Stimulated activated CD4-positive, alpha-beta T cell treated with anti-CD3 and anti-CD28 coated beads, Interleukin-15, amount 100 ng/mL, for 24 hours (primary cell): ENCODE measurements at regions not wholly inside any gene's neighbourhood (a gene's known extent, or its start where the extent isn't known, plus 50 kb on each side); places are given as distances from the start of the nearest gene placed in this dataset.

Experiments
- DNase-seq: peaks from one replicate; pipeline ENCODE4 v3.0.0-alpha.2; 2020

- DNase-seq: no peak
Observed at GRCh38 chr7:98514211-98515031, 102.7 kb upstream of the NPTX2 start.

DNA sequence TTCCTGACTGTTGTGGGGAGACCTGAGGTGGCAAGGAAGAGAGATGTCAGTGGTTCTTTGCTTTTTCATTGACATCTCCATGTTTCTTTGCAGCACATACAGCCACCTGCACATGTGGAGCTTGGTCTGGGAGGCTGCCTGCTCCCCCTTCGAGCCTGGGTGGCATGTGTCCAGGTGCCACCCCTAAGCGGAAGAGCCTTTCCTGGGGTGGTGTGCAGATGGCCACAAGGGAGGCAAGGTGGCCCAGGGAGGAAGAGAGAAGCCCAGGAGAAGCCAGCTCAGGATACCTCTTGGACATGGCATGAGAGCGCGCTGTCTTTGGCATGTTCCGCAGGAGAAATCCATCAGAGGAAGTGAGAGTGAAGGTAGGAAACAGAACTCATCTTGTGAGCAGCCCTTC lies 105.9 kb upstream of the NPTX2 start:
- no peak for DNase-seq

- no peak for DNase-seq
Observed at GRCh38 chr7:98509836-98510235, 107.2 kb upstream of the NPTX2 start.

- DNase-seq: no peak
Observed at GRCh38 chr7:98506471-98506870, 105.6 kb upstream of the BAIAP2L1 start.

- no peak for DNase-seq
Observed at GRCh38 chr7:98500764-98501163, 99.9 kb upstream of the BAIAP2L1 start.

- no peak for DNase-seq
Observed at GRCh38 chr7:98496618-98497017, 95.7 kb upstream of the BAIAP2L1 start.

DNA sequence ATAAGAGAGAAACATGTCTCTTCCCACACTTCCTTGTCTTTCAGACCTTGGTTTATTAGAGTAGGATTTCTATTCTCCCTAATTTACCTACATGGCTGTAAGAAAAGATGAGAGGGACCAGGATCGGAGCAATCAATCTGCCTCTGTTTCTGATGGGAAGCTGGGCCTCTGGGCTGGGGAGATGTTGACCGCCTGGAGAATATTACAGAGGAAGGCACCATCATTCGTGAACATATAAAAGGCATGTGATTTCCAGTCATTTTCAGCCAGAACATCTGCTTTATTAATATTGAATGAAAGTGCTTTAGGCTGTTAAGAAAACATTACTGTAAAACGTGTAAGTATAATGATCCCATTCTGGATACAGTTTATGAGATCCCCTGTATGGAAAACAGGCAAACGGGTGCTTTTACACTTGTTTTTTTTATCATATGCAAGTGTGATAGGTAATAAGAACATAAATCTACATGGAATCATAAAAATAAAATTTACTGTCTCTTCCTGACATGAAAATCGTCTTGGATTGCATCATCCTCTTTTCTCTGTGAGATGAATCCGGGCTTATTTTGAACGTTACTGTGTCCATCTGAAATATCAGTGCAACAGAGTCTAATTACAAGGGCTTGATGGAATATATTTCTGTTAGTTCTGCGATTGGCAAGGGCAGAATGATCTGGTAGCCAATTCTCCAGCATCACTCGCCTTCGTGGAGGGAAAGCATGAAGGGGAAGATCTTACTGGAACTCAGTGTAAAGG lies 94.5 kb upstream of the BAIAP2L1 start:
- no peak for DNase-seq

GRCh38 chr7:98493030-98493778 lies 92.3 kb upstream of the BAIAP2L1 start:
- DNase-seq: no peak

GRCh38 chr7:98488167-98488566 lies 87.3 kb upstream of the BAIAP2L1 start:
- DNase-seq: no peak

DNA sequence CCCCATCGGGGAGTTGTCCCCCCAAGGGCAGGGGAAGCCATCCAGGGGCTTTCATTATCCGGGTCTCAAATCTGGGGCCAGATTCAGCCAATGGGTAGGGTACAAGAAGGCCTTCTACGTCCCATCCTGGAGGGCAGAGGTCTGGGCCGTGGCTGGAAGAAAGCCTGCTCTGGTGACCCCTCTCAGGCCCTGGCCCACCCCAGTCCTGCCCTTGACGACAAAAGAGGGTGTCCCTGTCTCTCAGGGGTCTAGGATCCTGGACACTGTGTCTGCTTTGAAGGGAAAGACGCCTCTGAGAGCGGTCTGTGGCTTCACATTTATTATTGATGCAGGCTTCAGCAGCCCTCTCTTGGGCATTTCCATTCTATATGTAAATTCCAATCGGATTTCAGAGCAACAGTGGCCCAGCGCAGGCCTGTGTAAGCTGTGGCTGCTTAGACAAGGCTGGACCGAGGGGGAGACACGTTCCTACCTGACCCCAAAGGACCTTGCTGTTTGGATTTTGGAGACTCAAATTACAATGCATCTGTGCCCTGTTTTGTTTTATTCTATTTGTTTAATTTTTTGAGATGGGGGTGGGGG lies 83.2 kb upstream of the BAIAP2L1 start:
- no peak for DNase-seq

DNA sequence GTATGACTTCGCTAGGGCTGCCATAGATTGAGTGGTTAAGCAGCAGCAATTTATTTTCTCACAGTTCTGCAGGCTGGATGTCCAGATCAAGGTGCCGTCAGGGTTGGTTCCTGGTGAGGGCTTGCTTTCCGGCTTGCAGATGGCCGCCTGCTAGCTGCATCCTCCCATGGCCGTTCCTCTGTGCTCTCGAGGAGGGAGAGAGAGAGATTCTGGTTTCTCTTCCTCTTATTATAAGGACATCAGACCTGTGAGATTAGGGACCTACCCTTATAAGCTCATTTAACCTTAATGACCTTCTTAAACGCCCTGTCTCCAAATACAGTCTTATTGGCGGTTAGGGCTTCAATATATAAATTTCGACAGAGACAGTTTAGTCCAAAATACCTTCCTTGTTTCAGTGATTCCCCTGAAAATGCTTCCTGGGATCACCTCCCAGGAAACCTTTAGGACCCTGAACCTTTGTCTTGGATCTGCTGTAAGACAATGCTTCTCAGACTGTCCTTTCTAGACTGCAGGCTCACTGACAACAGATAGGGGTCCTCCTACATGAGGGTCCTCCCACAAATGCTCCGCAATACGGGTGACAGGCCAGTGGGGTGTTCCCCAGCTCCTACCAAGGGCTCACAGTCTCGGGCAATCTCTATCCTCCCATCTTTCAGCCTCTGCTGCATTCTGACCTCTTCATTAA lies 82.5 kb upstream of the BAIAP2L1 start:
- DNase-seq: no peak

DNA sequence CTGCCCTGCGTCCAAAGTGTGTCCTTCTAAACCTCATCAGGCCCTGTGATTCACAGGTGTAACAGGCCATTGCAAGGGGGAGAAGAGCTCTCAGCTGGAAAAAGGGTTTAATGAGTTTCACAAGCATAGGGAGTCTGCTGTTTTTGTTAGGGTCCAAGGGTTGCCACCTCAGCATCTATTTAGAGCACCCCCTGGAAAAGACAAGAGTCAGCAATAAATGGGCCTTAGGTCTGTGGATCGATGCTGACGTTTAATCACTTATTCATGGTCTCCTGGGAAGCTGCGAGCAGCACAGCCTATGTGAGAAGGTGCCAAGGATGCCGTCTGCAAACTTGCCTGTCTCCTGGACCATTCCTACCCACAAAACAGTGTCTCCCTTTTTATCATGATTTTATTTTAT lies 78.4 kb upstream of the BAIAP2L1 start:
- DNase-seq: no peak

- DNase-seq: no peak
Observed at GRCh38 chr7:98475352-98475751, 74.5 kb upstream of the BAIAP2L1 start.

DNA sequence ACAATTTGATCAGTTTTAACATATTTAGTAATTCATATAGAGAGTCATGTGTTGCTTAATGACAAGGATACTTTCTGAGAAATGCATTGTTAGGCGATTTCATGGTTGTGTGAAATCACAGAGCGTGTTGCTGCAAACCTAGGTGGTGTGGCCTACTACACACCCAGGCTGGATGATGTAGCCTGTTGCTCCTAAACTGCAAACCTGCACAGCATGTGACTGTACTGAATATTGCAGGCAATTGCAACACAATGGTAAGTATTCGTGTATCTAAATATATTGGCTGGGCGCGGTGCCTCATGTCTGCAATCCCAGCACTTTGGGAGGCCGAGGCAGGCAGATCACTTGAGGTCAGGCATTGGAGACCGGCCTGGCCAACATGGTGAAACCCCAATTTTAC lies 73.7 kb upstream of the BAIAP2L1 start:
- no peak for DNase-seq

DNA sequence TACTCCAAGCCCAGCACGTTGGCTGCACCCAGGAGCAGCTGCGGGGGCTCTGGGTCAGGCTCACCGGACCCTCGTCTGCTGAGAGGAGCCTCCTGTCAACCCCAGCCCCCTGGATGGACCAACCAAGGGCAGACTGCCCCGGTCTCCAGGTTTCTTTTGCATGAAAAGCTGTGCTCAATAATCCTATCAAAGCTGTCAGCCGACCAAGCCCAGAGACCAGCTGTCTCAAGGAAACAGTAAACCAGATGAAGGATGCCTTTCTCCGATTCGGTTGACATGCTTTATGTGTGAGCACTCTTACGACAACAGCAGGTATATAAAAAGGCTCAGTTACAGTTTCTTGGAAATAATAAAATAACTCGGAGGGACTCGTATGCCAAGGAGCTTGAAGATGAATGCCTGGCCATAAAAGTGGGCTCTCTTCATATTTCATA lies 71.6 kb upstream of the BAIAP2L1 start:
- DNase-seq: no peak

DNA sequence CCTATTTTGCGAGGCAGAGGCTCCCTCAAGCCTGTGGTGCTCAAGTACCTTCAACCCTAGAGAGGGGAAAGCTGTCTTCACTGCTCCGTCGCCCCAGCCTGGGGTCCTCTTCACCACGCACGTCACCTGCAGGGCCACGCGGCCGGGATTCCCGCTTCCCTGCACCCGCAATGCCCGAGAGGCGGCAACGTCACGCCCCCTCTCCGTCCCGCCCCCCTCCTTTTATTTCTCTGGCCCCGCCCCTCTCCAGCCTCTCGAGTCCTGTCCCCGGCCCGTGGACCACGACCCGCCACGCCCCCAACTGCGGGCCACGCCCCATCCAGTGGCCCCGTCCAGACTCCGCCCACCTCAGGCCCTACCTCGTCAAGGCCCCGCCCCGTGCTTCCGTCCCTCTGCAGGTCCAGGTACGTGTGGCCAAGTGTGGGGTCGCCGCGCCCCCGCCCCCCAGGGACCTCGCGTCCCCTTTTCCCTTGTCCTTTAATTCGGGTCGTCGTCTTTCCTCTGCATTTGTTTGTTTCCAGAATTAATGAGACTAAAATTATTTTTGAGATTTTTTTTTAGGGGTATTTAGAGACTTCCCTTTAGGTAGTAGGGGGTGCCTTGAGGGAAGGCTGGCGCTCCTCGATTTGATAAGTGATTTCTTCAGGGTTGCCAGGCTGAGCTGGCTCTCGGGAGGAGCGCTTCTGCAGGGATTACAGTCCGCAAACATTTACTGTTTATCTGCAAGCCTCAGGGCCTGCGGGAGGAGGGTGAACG lies 69.8 kb upstream of the BAIAP2L1 start:
- peak; percentile 58 for DNase-seq

DNA sequence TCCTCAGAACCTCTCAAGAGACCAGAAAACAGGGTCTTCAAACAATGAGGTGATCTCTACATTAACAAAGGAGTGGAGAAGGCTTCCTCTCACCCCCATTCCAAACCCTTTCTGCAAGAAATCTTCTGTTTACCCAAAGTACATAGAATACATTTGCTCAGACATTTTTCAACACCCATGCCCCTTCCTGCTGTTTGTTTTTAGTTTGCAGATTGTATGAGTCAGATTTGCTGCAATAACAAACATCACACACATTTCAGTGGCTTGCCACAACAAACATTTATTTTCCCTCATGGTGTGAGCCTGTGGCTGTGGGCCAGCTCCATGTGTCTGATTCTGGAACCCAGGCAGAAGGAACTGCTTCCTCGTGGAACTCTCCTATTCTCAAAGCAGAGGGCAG lies 68.2 kb upstream of the BAIAP2L1 start:
- no peak for DNase-seq

- DNase-seq: no peak
Observed at GRCh38 chr7:98467570-98468312, 66.9 kb upstream of the BAIAP2L1 start.

DNA sequence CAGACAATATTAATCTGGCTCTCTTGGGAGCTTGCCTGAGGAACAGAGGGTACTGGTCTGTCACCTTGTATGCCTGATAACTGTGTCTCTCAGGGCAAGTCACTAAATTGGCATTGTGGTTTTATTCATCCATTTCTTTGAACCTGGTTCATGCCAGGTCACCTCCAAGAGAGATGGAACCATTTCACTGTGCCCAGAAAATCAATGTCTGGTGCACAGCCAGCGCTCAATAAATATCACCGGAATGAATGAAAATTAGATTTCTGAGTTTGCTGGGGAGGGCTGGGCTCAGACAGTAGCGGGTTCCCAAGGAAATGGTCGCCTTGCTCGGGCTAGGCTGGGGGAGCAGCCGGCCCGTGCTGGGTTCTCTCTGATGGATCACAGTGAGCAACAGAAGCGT lies 64.1 kb upstream of the BAIAP2L1 start:
- no peak for DNase-seq

- no peak for DNase-seq
Observed at GRCh38 chr7:98464558-98464940, 63.7 kb upstream of the BAIAP2L1 start.
